DOHH2 (cell line): ENCODE measurements at regions not wholly inside any gene's neighbourhood (a gene's known extent, or its start where the extent isn't known, plus 50 kb on each side); places are given as distances from the start of the nearest gene placed in this dataset.

Source experiments
- H3F3A ChIP-seq: fragments of 200-600 bp; sonication (generic), shearing (Covaris generic); 2 replicates; pipeline ENCODE4 v1.6.0; 2016; ENCODE audit warnings: antibody characterized with exemption, mild to moderate bottlenecking; ENCODE audit not compliant: control insufficient read depth, insufficient read depth
- H3K27ac ChIP-seq: fragments of 200-600 bp; sonication (generic); 2 replicates; pipeline ENCODE4 v1.5.1; 2014; ENCODE audit warnings: low read depth, mild to moderate bottlenecking, low read length, moderate library complexity
- H3K27me3 ChIP-seq: fragments of 200-600 bp; sonication (generic); 2 replicates; pipeline ENCODE4 v1.6.1; 2014; ENCODE audit warnings: mild to moderate bottlenecking, low read length, mixed read lengths; ENCODE audit not compliant: control insufficient read depth
- H3K36me3 ChIP-seq: fragments of 200-600 bp; sonication (generic); 2 replicates; pipeline ENCODE4 v1.6.1; 2014; ENCODE audit warnings: mild to moderate bottlenecking, low read length, moderate library complexity, mixed read lengths; ENCODE audit not compliant: control insufficient read depth
- H3K4me1 ChIP-seq: fragments of 200-600 bp; sonication (generic); 2 replicates; pipeline ENCODE4 v1.6.1; 2014; ENCODE audit warnings: mild to moderate bottlenecking, low read length, mixed read lengths; ENCODE audit not compliant: control insufficient read depth
- H3K4me2 ChIP-seq: fragments of 200-600 bp; sonication (generic); 2 replicates; pipeline ENCODE4 v1.6.0; 2014; ENCODE audit warnings: mild to moderate bottlenecking, low read length, moderate library complexity
- H3K4me3 ChIP-seq: fragments of 200-600 bp; sonication (generic); 2 replicates; pipeline ENCODE4 v1.5.1; 2014; ENCODE audit warnings: mild to moderate bottlenecking, low read length, mixed read lengths
- H3K79me2 ChIP-seq: fragments of 200-600 bp; sonication (generic); 2 replicates; pipeline ENCODE4 v1.6.1; 2014; ENCODE audit warnings: mild to moderate bottlenecking, low read length, mixed read lengths; ENCODE audit not compliant: control insufficient read depth
- H3K9me2 ChIP-seq: fragments of 200-600 bp; sonication (generic); replicated peaks from 2 replicates; pipeline ENCODE4 v1.6.1; 2014; ENCODE audit warnings: mild to moderate bottlenecking, low read length, mixed read lengths; ENCODE audit not compliant: control insufficient read depth
- H3K9me3 ChIP-seq: fragments of 200-600 bp; sonication (generic); 2 replicates; pipeline ENCODE4 v1.6.1; 2014; ENCODE audit warnings: antibody characterized with exemption, low read length, mixed read lengths; ENCODE audit not compliant: control insufficient read depth, insufficient read depth
- H4K20me1 ChIP-seq: fragments of 200-600 bp; sonication (generic); 2 replicates; pipeline ENCODE4 v1.6.0; 2014; ENCODE audit warnings: low read depth, mild to moderate bottlenecking, antibody characterized with exemption, low read length, moderate library complexity; ENCODE audit not compliant: control insufficient read depth, insufficient read depth
- EZH2phosphoT487 ChIP-seq: fragments of 200-600 bp; sonication (generic); IDR thresholded peaks from 2 replicates; pipeline ENCODE4 v1.6.1; 2017; ENCODE audit warnings: borderline replicate concordance, mild to moderate bottlenecking, antibody characterized with exemption, low read length, moderate library complexity, mixed read lengths
- TF ChIP-seq, protein P1 (sequence below): fragments of 200-600 bp; sonication (generic); IDR thresholded peaks from one replicate; pipeline ENCODE4 v1.5.1; 2014; ENCODE audit warnings: antibody characterized with exemption, mild to moderate bottlenecking, low read depth, low read length; ENCODE audit not compliant: poor library complexity, severe bottlenecking

DNA sequence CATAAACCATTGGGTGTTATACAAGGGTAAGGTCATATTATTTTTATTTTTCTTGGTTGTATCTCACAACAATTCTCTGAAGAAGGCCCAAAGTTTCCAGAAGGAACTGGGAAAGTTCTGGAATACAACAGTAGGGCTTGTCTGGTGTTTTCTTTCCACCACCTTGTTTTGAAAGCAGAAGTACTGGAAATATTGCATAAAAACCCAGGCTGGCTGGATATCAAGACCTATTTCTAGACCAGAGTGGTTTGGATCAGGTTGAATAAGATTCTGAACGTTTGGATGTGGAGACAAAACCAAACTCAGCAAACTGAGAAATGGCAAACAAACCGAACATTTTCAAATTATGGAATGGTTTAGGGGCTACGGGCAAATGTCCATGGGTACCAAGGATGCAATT, 182.6 kb upstream of the FZD8 start:
- Histone ChIP-seq H3K79me2 (no peaks in the 10 kb centered on the region), H3K4me2 (no peak overlapping the region), H3K36me3 (no peaks in the 10 kb centered on the region), H3K9me3 (no peaks in the 10 kb centered on the region), H3K27me3 (no peaks in the 10 kb centered on the region), H3K4me3 (no peak overlapping the region), H4K20me1 (no peaks in the 10 kb centered on the region), H3K9me2 (no peaks in the 10 kb centered on the region), H3K27ac (no peak overlapping the region), H3K4me1 (no peaks in the 10 kb centered on the region), H3F3A (no peaks in the 10 kb centered on the region)
- TF ChIP-seq, protein P1, sequence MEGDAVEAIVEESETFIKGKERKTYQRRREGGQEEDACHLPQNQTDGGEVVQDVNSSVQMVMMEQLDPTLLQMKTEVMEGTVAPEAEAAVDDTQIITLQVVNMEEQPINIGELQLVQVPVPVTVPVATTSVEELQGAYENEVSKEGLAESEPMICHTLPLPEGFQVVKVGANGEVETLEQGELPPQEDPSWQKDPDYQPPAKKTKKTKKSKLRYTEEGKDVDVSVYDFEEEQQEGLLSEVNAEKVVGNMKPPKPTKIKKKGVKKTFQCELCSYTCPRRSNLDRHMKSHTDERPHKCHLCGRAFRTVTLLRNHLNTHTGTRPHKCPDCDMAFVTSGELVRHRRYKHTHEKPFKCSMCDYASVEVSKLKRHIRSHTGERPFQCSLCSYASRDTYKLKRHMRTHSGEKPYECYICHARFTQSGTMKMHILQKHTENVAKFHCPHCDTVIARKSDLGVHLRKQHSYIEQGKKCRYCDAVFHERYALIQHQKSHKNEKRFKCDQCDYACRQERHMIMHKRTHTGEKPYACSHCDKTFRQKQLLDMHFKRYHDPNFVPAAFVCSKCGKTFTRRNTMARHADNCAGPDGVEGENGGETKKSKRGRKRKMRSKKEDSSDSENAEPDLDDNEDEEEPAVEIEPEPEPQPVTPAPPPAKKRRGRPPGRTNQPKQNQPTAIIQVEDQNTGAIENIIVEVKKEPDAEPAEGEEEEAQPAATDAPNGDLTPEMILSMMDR, result no peak
- no peak for TF ChIP-seq EZH2phosphoT487

DNA sequence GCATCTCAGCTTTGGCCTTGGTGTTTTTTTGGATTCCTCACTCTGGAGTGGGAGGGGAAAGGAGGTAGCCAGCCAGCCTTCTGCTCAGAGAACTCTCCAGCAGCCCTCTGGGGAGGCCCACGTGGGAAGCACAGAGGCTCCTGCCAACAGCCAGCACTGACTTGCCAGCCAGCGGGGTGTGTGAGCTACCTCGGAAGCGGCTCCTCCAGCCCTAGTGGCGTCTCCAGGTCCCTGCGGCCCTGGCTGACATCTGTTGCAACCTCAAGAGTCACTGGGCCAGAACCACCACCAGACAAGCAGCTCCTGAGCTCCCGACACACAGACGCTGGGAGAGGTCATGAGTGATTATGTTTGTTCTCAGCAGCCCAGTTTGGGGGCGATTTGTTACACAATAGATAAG, 180.2 kb upstream of the FZD8 start:
- Histone ChIP-seq H3K9me3 (no peaks in the 10 kb centered on the region), H3K36me3 (no peaks in the 10 kb centered on the region), H3K79me2 (no peaks in the 10 kb centered on the region), H3K4me3 (no peak overlapping the region), H3K27me3 (no peaks in the 10 kb centered on the region), H3K4me1 (no peaks in the 10 kb centered on the region), H3K27ac (no peak overlapping the region), H3K4me2 (no peak overlapping the region), H3F3A (no peaks in the 10 kb centered on the region), H3K9me2 (no peaks in the 10 kb centered on the region), H4K20me1 (no peaks in the 10 kb centered on the region)
- TF ChIP-seq, protein P1, result no peak
- TF ChIP-seq EZH2phosphoT487, result no peak

DNA sequence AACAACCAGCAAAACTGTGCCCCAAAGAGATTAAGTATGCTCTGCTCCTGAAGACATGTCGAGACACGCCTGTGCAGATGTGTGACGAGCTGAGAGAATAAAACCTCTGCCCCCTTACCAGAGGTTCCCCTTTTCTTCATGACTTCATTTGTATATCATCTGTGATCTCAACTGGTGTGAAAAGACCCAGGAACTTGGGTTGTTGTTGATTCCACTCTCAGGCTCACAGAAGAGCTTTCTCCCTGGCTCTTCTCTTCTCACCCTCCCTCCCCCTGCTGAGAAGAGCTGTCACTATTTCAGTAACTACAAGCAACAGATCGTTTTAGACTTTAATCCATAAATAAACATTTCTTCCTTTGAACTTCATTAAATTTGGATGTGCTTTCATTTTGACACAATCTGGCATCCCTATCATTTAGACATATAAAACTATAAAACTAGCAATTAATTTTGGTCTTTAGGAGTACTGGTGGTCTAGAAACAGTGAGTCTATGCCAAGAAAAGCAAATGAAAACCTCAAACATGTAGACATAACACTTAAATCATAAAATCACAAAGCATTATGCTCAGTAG, 179.3 kb upstream of the FZD8 start:
- Histone ChIP-seq H3K9me3 (no peaks in the 10 kb centered on the region), H3F3A (no peaks in the 10 kb centered on the region), H3K79me2 (no peaks in the 10 kb centered on the region), H3K27ac (no peak overlapping the region), H3K4me2 (no peak overlapping the region), H4K20me1 (no peaks in the 10 kb centered on the region), H3K4me3 (no peak overlapping the region), H3K27me3 (no peaks in the 10 kb centered on the region), H3K4me1 (no peaks in the 10 kb centered on the region), H3K36me3 (no peaks in the 10 kb centered on the region), H3K9me2 (no peaks in the 10 kb centered on the region)
- TF ChIP-seq, protein P1, result no peak
- no peak for TF ChIP-seq EZH2phosphoT487

DNA sequence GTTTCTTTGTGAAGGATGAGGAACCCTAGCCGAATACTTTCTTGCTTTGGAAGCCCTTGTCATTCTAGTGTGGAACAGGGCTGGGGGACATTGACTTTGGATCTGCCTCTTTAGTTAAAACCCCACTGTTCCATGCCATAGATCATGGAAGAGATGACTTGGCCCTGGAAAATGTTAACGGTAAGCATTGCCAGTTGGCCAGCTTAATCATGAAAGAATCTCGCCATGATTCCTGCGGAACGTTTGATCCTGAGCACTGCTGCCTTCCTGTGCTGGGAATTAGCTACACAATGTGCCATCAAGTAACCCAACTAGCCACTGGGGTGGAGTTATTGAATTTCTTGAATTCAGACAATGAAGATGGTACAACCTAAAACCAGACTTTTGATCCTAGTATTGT, 177.6 kb upstream of the FZD8 start:
- Histone ChIP-seq H3K4me3 (no peak overlapping the region), H3K27me3 (no peaks in the 10 kb centered on the region), H3K79me2 (no peaks in the 10 kb centered on the region), H3K27ac (no peak overlapping the region), H3K4me2 (no peak overlapping the region), H4K20me1 (no peaks in the 10 kb centered on the region), H3F3A (no peaks in the 10 kb centered on the region), H3K9me3 (no peaks in the 10 kb centered on the region), H3K4me1 (no peaks in the 10 kb centered on the region), H3K9me2 (no peaks in the 10 kb centered on the region), H3K36me3 (no peaks in the 10 kb centered on the region)
- TF ChIP-seq, protein P1, result no peak
- no peak for TF ChIP-seq EZH2phosphoT487
